Stimulated activated naive CD8-positive, alpha-beta T cell treated with anti-CD3 and anti-CD28 coated beads, Interleukin-15, amount 100 ng/mL, for 72 hours (primary cell): ENCODE measurements at regions not wholly inside any gene's neighbourhood (a gene's known extent, or its start where the extent isn't known, plus 50 kb on each side); places are given as distances from the start of the nearest gene placed in this dataset.

Source experiments
- ATAC-seq: fragments of 150-1000 bp; cut with Tn5 transposase; 2 replicates; pipeline ENCODE4 v1.10.0; 2021; ENCODE audit warnings: mild to moderate bottlenecking, moderate library complexity
- DNase-seq, 2 donors: peaks; one replicate each; pipeline ENCODE4 v3.0.0; 2021 to 2022
- H3K27ac Mint-ChIP-seq, 2 donors: one replicate each; pipeline ENCODE4 v1.8.0; 2022; ENCODE audit warnings: mild to moderate bottlenecking in 2 of 2, mixed read lengths in 2 of 2, moderate library complexity in 2 of 2
- H3K27me3 Mint-ChIP-seq: one replicate; pipeline ENCODE4 v1.8.0; 2022; ENCODE audit warnings: mixed read lengths
- H3K4me1 Mint-ChIP-seq: one replicate; pipeline ENCODE4 v1.8.0; 2022; ENCODE audit warnings: mild to moderate bottlenecking, mixed read lengths
- H3K4me3 Mint-ChIP-seq, 2 donors: one replicate each; pipeline ENCODE4 v1.8.0; 2022; ENCODE audit warnings: mild to moderate bottlenecking in 2 of 2, mixed read lengths in 2 of 2, moderate library complexity in 1 of 2
- H3K9me3 Mint-ChIP-seq, 2 donors: one replicate each; pipeline ENCODE4 v1.8.0; 2022; ENCODE audit warnings: mixed read lengths in 2 of 2

- no peaks in the 10 kb centered on the region for H3K9me3 Mint-ChIP-seq
- H3K27ac Mint-ChIP-seq = no peak overlapping the region
- peaks cover 25% of the 10 kb centered on the region for H3K27me3 Mint-ChIP-seq
- no peak for ATAC-seq
- peaks cover 8% of the 10 kb centered on the region for H3K4me1 Mint-ChIP-seq
- no peak for DNase-seq
- no peak overlapping the region for H3K4me3 Mint-ChIP-seq
Measured at GRCh38 chr11:10396771-10397170, 58.3 kb upstream of the AMPD3 start.

GRCh38 chr11:10397226-10397987, 57.7 kb upstream of the AMPD3 start:
- DNase-seq (no peak), ATAC-seq (no peak)
- Mint-ChIP-seq H3K4me1 (peaks cover 8% of the 10 kb centered on the region), H3K27me3 (peaks cover 21% of the 10 kb centered on the region), H3K4me3 (no peak overlapping the region), H3K9me3 (no peaks in the 10 kb centered on the region), H3K27ac (no peak overlapping the region)

- Mint-ChIP-seq H3K27ac (peak overlapping the region in 1 of 2 donors; percentile 21), H3K9me3 (no peaks in the 10 kb centered on the region), H3K4me1 (peaks cover 8% of the 10 kb centered on the region), H3K27me3 (peaks cover 11% of the 10 kb centered on the region), H3K4me3 (no peak overlapping the region)
- ATAC-seq = no peak
- no peak for DNase-seq
Measured at GRCh38 chr11:10398525-10398924, 56.5 kb upstream of the AMPD3 start.

GRCh38 chr11:10400856-10401255, 54.2 kb upstream of the AMPD3 start:
- no peak overlapping the region for H3K4me3 Mint-ChIP-seq
- H3K9me3 Mint-ChIP-seq = no peaks in the 10 kb centered on the region
- peaks cover 11% of the 10 kb centered on the region for H3K4me1 Mint-ChIP-seq
- no peak overlapping the region for H3K27ac Mint-ChIP-seq
- peaks cover 11% of the 10 kb centered on the region for H3K27me3 Mint-ChIP-seq
- DNase-seq (no peak), ATAC-seq (no peak)

- Mint-ChIP-seq H3K9me3 (no peaks in the 10 kb centered on the region), H3K27me3 (peaks cover 11% of the 10 kb centered on the region), H3K4me3 (no peak overlapping the region), H3K27ac (peak overlapping the region in 1 of 2 donors; percentile 28), H3K4me1 (peaks cover 15% of the 10 kb centered on the region)
- no peak for ATAC-seq
- no peak for DNase-seq
Measured at GRCh38 chr11:10401256-10401655, 53.8 kb upstream of the AMPD3 start.

- Mint-ChIP-seq H3K27me3 (peaks cover 11% of the 10 kb centered on the region), H3K4me3 (no peak overlapping the region), H3K9me3 (no peaks in the 10 kb centered on the region), H3K4me1 (peaks cover 15% of the 10 kb centered on the region), H3K27ac (peak overlapping the region in 1 of 2 donors; percentile 75)
- DNase-seq (no peak), ATAC-seq (no peak)
Measured at GRCh38 chr11:10401696-10402392, 53.2 kb upstream of the AMPD3 start.
